ENCODE measurements at regions not wholly inside any gene's neighbourhood (a gene's known extent, or its start where the extent isn't known, plus 50 kb on each side); places are given as distances from the start of the nearest gene placed in this dataset.

DNA sequence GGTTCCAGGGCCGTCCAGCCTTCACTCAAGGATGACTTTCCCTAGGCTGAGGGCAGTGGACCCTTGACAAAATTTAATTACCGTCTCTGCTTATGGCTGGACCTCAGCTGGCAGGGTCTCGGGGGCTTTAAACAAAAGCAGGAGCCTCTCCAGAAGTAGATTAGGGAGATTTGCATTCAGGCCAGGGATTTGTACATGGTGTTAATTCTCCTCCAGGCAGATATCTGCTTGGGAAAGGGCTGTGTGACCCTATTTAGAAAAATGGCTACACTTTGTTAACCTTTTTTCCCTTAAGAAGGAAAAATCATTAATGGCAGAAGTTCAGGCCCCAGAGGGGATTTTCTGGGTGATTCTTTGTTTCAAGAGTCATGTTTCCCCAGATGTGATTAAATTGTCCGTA, 329.1 kb upstream of the C2CD4B start:
- DNase-seq (no peak), ATAC-seq (no peak)
- intact Hi-C loops (cut with DNase I) = no loop called here
- H3K4me1 ChIP-seq = no peaks in the 10 kb centered on the region
- TF ChIP-seq, protein P1, sequence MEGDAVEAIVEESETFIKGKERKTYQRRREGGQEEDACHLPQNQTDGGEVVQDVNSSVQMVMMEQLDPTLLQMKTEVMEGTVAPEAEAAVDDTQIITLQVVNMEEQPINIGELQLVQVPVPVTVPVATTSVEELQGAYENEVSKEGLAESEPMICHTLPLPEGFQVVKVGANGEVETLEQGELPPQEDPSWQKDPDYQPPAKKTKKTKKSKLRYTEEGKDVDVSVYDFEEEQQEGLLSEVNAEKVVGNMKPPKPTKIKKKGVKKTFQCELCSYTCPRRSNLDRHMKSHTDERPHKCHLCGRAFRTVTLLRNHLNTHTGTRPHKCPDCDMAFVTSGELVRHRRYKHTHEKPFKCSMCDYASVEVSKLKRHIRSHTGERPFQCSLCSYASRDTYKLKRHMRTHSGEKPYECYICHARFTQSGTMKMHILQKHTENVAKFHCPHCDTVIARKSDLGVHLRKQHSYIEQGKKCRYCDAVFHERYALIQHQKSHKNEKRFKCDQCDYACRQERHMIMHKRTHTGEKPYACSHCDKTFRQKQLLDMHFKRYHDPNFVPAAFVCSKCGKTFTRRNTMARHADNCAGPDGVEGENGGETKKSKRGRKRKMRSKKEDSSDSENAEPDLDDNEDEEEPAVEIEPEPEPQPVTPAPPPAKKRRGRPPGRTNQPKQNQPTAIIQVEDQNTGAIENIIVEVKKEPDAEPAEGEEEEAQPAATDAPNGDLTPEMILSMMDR (IDR thresholded peaks at IDR 0.05) = no peak
- H3K27me3 ChIP-seq = no peaks in the 10 kb centered on the region
- H3K9me3 ChIP-seq = no peaks in the 10 kb centered on the region
- H3K27ac ChIP-seq = no peak overlapping the region
- WGBS (ENCODE audit: insufficient coverage, low coverage, low lambda C conversion rate, missing lambda C conversion rate) = 71% methylated on average over 4 of the region's 4 CpGs
- no peaks in the 10 kb centered on the region for H3K36me3 ChIP-seq
- H3K4me3 ChIP-seq = no peak overlapping the region

DNA sequence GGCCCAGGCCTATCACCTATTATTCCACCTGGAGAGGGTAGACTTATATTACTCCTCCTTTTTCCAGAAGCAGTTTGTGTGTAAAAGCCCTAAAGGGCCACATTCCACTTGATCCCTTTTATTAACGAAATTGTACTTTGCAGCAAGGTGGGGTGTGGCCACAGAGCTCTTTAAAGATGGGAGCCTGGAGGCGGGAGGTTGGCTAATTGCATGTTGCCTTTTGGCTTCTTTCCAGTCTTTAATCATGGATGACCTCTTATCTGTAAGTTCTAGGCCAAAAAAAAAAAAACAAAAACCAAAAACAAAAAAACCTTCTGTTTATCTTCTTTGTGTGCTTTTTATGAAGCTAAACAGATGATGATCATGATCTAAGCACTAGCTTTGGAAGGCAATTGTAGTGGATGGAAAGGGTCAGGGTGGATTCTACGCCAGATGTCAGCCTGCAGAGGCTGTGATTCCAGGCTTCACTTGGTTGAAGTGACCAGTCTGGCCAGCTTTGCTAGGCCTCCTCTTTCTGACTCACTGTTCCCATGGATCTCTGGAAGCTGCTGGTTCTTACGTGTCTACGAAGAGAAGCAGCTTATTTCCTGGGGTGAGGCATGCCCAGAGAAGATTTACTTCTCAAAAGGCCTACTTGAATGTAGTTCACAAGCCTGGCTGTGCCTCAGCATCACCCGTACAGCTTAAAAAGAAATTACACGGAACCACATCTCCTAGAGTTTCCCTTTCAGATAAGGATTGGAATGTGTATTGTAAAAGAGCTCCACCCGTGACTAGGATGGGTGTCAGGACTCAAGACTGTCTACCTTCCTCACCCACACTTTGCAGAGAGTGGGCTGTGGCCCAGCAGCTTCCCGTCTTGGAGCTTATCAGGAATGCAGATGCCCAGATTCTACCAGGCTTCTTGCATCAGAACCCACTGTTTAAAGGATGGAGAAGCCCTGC, 330.9 kb upstream of the C2CD4B start:
- 66% methylated on average over 6 of the region's 9 CpGs for WGBS (ENCODE audit: insufficient coverage, low coverage, low lambda C conversion rate, missing lambda C conversion rate)
- intact Hi-C loops (cut with DNase I) = no loop called here
- ATAC-seq = peak in 1 of 4 donors; percentile 43

DNA sequence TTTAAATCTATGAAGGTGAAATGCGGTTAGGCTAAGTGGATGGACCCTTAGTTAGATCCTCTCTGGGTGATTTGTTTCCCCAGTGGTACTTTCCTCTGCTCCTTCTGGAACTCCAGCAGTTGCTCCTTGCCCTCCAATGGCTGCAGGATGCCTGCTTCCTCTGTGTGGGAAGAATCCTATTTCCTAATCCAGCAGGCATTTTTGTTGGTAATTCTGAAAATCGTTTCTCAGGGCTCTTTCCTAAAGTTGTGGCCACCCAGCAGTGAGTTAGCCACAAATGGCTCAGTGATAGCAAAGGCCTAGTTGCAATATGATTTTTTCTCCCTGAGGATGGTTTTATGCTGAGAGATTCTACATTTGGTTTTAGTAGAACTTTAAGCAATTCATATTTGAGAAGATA, 332.3 kb upstream of the C2CD4B start:
- no peaks in the 10 kb centered on the region for H3K9me3 ChIP-seq
- DNase-seq (no peak), ATAC-seq (no peak)
- 53% methylated on average over 2 of the region's 2 CpGs for WGBS (ENCODE audit: insufficient coverage, low coverage, low lambda C conversion rate, missing lambda C conversion rate)
- TF ChIP-seq, protein P1 (IDR thresholded peaks at IDR 0.05) = no peak
- no peak for TF ChIP-seq POLR2A (IDR thresholded peaks at IDR 0.05)
- intact Hi-C loops (cut with DNase I) = no loop called here
- no peaks in the 10 kb centered on the region for H3K36me3 ChIP-seq
- H3K4me3 ChIP-seq = no peak overlapping the region
- H3K27ac ChIP-seq = no peak overlapping the region
- H3K27me3 ChIP-seq = no peaks in the 10 kb centered on the region
- H3K4me1 ChIP-seq = no peaks in the 10 kb centered on the region

More for the DNA sequence above, 330.9 kb upstream of the C2CD4B start:
- H3K36me3 ChIP-seq = no peaks in the 10 kb centered on the region
- no peaks in the 10 kb centered on the region for H3K27me3 ChIP-seq
- H3K27ac ChIP-seq = no peak overlapping the region
- no peak for DNase-seq
- H3K4me3 ChIP-seq = no peak overlapping the region
- TF ChIP-seq, protein P1 (IDR thresholded peaks at IDR 0.05) = no peak
- no peak for TF ChIP-seq POLR2A (IDR thresholded peaks at IDR 0.05)
- no peaks in the 10 kb centered on the region for H3K4me1 ChIP-seq
- no peaks in the 10 kb centered on the region for H3K9me3 ChIP-seq

DNA sequence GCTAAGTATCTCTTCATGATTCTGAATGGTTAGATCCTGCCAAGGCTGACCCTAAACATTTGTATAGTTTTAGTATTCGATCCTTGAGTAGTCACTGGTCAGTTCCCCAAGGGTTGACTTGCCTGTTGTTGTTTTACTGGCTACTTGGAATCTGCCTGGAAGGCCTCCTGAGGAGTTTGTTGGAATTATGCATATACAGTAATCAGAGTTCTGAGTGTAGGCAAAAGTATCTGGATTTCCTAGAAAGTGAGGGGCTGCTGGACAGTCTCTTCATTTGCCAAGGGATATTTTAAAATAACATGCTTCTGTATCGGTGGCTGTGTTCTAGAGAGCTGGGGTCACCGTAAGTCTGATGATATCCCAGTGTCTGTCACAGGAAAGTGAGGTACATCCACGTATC, 333.2 kb upstream of the C2CD4B start:
- ATAC-seq = no peak
- no peak for TF ChIP-seq POLR2A (IDR thresholded peaks at IDR 0.05)
- TF ChIP-seq, protein P1 (IDR thresholded peaks at IDR 0.05) = no peak
- Histone ChIP-seq H3K27ac (no peak overlapping the region), H3K9me3 (no peaks in the 10 kb centered on the region), H3K27me3 (no peaks in the 10 kb centered on the region), H3K4me3 (no peak overlapping the region), H3K4me1 (no peaks in the 10 kb centered on the region), H3K36me3 (no peaks in the 10 kb centered on the region)
- WGBS (ENCODE audit: insufficient coverage, low coverage, low lambda C conversion rate, missing lambda C conversion rate) = 76% methylated on average over 4 of the region's 4 CpGs
- intact Hi-C loops (cut with DNase I) = no loop called here
- no peak for DNase-seq
